ENCODE measurements at regions not wholly inside any gene's neighbourhood (a gene's known extent, or its start where the extent isn't known, plus 50 kb on each side); places are given as distances from the start of the nearest gene placed in this dataset.

DNA sequence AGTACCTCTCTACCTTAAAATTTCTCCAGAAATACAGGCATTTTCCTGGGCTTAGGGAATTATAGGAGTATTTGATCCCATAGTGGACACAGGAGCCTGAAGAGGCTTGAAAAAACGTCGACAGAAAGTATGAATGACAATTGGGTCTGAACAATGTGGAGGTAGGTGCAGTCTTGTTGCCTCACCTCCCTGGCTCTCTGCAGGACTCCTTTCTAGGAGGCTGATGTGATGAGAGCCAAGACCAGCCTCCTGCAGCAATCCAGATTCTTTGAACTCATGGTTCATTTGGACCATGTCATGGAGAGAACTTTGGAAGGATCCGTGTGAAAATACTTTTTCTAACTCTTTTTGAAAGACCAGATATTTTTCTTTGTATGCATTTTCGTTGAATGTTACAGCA lies 50.5 kb upstream of the MTF2 start:
- TF ChIP-seq, protein P1, sequence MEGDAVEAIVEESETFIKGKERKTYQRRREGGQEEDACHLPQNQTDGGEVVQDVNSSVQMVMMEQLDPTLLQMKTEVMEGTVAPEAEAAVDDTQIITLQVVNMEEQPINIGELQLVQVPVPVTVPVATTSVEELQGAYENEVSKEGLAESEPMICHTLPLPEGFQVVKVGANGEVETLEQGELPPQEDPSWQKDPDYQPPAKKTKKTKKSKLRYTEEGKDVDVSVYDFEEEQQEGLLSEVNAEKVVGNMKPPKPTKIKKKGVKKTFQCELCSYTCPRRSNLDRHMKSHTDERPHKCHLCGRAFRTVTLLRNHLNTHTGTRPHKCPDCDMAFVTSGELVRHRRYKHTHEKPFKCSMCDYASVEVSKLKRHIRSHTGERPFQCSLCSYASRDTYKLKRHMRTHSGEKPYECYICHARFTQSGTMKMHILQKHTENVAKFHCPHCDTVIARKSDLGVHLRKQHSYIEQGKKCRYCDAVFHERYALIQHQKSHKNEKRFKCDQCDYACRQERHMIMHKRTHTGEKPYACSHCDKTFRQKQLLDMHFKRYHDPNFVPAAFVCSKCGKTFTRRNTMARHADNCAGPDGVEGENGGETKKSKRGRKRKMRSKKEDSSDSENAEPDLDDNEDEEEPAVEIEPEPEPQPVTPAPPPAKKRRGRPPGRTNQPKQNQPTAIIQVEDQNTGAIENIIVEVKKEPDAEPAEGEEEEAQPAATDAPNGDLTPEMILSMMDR (IDR thresholded peaks at IDR 0.05 in 2 of 3, conservative IDR thresholded peaks at IDR 0.05 in 1 of 3; ENCODE audit: borderline replicate concordance in 1 of 3, insufficient read depth in 1 of 3, low read depth in 2 of 3, low read length in 2 of 3): no peak
- TF ChIP-seq CEBPB (IDR thresholded peaks at IDR 0.05; ENCODE audit: low read depth) (no peak), POLR2A (IDR thresholded peaks at IDR 0.05; ENCODE audit: borderline replicate concordance, extremely low read depth, insufficient read depth, insufficient read length) (no peak), EZH2 (IDR thresholded peaks at IDR 0.05) (no peak), JUND (IDR thresholded peaks at IDR 0.05) (no peak), YY1 (IDR thresholded peaks at IDR 0.05; ENCODE audit: extremely low read depth, insufficient replicate concordance, low read depth, low read length) (no peak), RAD21 (IDR thresholded peaks at IDR 0.05; ENCODE audit: low read depth) (no peak), EGR1 (IDR thresholded peaks at IDR 0.05; ENCODE audit: low read depth) (no peak)
- TF ChIP-seq, protein P2, sequence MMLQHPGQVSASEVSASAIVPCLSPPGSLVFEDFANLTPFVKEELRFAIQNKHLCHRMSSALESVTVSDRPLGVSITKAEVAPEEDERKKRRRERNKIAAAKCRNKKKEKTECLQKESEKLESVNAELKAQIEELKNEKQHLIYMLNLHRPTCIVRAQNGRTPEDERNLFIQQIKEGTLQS (IDR thresholded peaks at IDR 0.05): no peak
- TF ChIP-seq, protein P3, sequence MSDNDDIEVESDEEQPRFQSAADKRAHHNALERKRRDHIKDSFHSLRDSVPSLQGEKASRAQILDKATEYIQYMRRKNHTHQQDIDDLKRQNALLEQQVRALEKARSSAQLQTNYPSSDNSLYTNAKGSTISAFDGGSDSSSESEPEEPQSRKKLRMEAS (IDR thresholded peaks at IDR 0.05): no peak
